Thoracic aorta (tissue), 2 donors: ENCODE measurements at regions not wholly inside any gene's neighbourhood (a gene's known extent, or its start where the extent isn't known, plus 50 kb on each side); places are given as distances from the start of the nearest gene placed in this dataset.

Experiments used
- ATAC-seq: fragments of 150-250 bp; one replicate; pipeline ENCODE4 v1.8.0; 2017; ENCODE audit warnings: low read depth; ENCODE audit not compliant: insufficient number of reproducible peaks, low FRiP score
- DNase-seq: peaks from one replicate; pipeline ENCODE4 v3.0.0-alpha.2; 2020; ENCODE audit warnings: low spot score
- H3K27ac ChIP-seq, 2 donors: fragments of 200-600 bp; sonication (generic); 1 replicate in 1 of 2; 2 replicates in 1 of 2; pipeline ENCODE4 v1.5.1; 2016; ENCODE audit warnings: mild to moderate bottlenecking in 2 of 2, moderate library complexity in 2 of 2
- H3K27me3 ChIP-seq: fragments of 200-600 bp; sonication (generic); replicated peaks from 2 replicates; pipeline ENCODE4 v1.6.0; 2016; ENCODE audit warnings: mild to moderate bottlenecking; ENCODE audit not compliant: insufficient read depth
- H3K36me3 ChIP-seq: fragments of 200-600 bp; sonication (generic); one replicate; pipeline ENCODE4 v1.5.1; 2016
- H3K4me1 ChIP-seq, 2 donors: fragments of 200-600 bp; sonication (generic); 1 replicate in 1 of 2; 2 replicates in 1 of 2; pipeline versions ENCODE4 v1.5.1 to v1.6.0; 2016; ENCODE audit warnings: low read depth in 2 of 2, mild to moderate bottlenecking in 1 of 2; ENCODE audit not compliant: control insufficient read depth in 1 of 2
- H3K4me3 ChIP-seq: fragments of 200-600 bp; sonication (generic); 2 replicates; pipeline ENCODE4 v1.5.1; 2016; ENCODE audit warnings: mild to moderate bottlenecking
- H3K9me3 ChIP-seq: fragments of 200-600 bp; sonication (generic); 2 replicates; pipeline ENCODE4 v1.5.1; 2016
- TF ChIP-seq, protein P1 (sequence below): fragments of 200-600 bp; sonication (generic); IDR thresholded peaks from one replicate; pipeline ENCODE4 v1.5.1; 2019; ENCODE audit warnings: antibody characterized with exemption

DNA sequence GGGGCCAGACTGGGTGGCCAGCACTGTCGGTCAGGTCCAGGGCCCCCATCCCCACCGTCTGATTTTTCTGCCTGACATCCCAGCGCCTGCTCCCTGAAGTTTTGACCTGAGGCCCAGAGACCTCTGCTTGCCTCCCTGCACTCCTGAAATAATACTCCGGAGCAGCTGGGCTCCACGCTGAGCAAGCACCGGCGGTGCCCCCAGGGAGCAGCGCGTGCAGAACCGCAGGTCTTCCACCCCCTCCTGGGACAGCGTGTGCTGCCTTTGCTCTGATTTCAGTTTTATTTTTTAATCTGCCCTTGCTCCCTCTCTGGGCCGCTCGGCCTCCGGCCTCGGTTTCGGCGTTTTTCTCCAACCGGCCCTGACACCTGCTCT, 132.4 kb upstream of the GSE1 start:
- H3K4me3 ChIP-seq = no peak overlapping the region
- no peaks in the 10 kb centered on the region for H3K27me3 ChIP-seq
- no peak for DNase-seq
- TF ChIP-seq, protein P1, sequence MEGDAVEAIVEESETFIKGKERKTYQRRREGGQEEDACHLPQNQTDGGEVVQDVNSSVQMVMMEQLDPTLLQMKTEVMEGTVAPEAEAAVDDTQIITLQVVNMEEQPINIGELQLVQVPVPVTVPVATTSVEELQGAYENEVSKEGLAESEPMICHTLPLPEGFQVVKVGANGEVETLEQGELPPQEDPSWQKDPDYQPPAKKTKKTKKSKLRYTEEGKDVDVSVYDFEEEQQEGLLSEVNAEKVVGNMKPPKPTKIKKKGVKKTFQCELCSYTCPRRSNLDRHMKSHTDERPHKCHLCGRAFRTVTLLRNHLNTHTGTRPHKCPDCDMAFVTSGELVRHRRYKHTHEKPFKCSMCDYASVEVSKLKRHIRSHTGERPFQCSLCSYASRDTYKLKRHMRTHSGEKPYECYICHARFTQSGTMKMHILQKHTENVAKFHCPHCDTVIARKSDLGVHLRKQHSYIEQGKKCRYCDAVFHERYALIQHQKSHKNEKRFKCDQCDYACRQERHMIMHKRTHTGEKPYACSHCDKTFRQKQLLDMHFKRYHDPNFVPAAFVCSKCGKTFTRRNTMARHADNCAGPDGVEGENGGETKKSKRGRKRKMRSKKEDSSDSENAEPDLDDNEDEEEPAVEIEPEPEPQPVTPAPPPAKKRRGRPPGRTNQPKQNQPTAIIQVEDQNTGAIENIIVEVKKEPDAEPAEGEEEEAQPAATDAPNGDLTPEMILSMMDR = no peak
- H3K27ac ChIP-seq = no peak overlapping the region
- no peaks in the 10 kb centered on the region for H3K36me3 ChIP-seq
- no peak for ATAC-seq
- no peaks in the 10 kb centered on the region for H3K4me1 ChIP-seq
- H3K9me3 ChIP-seq = no peaks in the 10 kb centered on the region

DNA sequence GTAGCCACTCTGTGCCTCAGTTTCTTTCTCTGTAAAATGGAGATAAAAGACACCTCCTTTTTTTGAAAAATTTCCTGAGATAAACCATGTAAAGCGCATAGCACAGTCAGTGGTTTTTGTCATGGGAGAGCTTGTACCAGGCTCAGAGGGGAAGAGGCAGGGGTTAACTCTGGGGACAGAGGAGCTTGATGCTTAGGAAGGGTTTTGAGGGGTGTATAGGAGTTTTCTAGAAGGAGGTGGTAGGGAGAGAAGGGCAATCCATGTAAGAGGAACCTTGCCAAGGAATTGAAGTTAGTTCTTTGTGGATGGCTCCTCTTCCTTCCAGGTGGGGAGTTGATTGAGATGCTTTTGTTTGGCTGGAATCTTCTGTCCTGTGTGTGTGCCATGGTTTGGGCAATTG, 131.9 kb upstream of the GSE1 start:
- no peak for DNase-seq
- Histone ChIP-seq H3K4me1 (no peaks in the 10 kb centered on the region), H3K27me3 (no peaks in the 10 kb centered on the region), H3K36me3 (no peaks in the 10 kb centered on the region), H3K4me3 (no peak overlapping the region), H3K9me3 (no peaks in the 10 kb centered on the region), H3K27ac (no peak overlapping the region)
- TF ChIP-seq, protein P1 = no peak
- ATAC-seq = no peak

DNA sequence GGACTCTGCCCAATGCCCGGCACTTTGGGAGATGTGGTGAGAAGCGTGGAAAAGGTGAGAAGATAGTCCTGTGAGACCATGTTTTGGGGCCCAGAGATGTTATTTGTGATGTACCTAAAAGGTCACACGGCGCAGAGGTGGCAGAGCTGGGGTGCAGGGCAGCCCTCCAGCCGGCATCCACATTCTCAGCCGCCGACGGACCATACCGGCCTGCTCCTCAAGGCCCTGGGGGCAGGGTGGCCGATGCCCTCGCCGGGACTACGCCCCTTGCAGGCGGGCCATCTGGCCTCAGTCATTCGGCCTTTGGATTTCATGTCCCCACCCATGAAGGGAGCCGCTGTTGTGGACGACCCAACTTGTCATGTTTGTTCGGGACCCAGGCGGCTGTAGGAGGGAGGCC, 131.4 kb upstream of the GSE1 start:
- TF ChIP-seq, protein P1 = no peak
- Histone ChIP-seq H3K36me3 (no peaks in the 10 kb centered on the region), H3K9me3 (no peaks in the 10 kb centered on the region), H3K4me1 (no peaks in the 10 kb centered on the region), H3K27ac (no peak overlapping the region), H3K4me3 (no peak overlapping the region), H3K27me3 (no peaks in the 10 kb centered on the region)
- no peak for ATAC-seq
- DNase-seq = no peak

DNA sequence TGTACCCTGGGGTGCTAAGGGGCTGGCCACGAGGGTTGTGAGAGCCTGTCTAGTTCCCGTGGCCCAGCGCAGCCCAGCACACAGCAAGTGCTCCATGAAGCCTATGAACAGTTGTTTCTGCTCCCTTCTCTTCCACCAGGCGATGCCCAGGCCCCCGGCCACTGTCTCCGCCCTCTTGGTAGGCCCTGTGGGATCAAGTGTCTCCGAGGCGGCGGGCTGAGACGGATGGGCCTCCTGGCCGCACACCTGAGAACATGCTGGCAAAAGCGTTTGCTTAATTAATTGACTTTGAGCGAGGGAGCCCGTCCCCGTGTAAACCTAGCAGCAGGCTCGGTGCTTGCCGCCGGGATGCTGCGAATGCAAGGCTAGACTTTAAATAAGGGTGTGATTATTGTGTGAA, 129.7 kb upstream of the GSE1 start:
- Histone ChIP-seq H3K27me3 (no peaks in the 10 kb centered on the region), H3K4me3 (no peak overlapping the region), H3K27ac (no peak overlapping the region), H3K4me1 (no peaks in the 10 kb centered on the region), H3K9me3 (no peaks in the 10 kb centered on the region), H3K36me3 (no peaks in the 10 kb centered on the region)
- ATAC-seq (no peak), DNase-seq (no peak)
- TF ChIP-seq, protein P1 = no peak

DNA sequence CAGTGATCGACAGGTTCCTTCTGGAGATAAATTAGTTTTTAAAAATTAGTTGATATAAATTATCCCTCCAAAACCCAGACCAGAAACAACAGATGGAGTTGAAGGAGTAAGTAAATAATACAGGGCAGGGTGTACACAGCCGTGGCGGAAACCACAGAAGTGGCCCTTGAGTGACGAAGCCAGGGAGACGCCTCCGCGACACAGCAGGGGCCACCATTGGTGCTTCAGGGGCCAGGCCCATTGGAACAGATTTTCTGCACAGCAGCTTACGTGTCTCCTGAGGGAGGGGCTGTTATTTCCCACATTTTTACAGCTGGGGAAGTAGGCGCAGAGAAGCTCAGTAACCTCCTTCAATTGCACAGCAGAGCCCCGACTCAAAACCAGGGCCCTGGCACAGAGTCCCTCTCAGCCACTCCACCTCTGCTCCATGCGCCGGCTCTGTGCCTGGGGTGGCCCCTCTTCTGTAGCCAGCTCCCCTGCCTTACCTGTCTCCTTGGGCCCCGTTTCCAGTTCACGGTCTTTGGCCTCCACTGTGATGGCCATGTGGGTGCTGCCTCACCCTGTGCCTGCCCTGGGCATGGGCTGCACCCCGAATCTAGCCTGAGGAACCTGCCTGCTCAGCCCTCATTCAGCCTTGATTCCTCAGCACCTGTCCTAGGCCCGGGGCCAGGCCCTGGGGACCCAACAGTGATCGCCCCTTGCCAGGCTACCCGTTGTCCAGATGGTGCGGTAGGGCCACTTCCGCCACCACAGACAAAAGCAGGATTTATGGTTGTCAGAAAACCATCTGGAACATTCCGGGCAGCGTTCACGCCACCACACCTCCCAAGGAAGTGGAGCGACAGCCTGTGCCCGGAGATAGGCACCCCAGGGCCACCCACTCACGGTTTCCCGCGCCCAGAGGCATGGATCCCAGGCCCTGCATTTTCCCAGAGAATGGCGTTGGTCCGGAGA, 128.5 kb upstream of the GSE1 start:
- Histone ChIP-seq H3K9me3 (no peaks in the 10 kb centered on the region), H3K27me3 (no peaks in the 10 kb centered on the region), H3K36me3 (no peaks in the 10 kb centered on the region), H3K27ac (no peak overlapping the region), H3K4me1 (no peaks in the 10 kb centered on the region), H3K4me3 (no peak overlapping the region)
- ATAC-seq (no peak), DNase-seq (no peak)
- TF ChIP-seq, protein P1 = no peak
